Dendritic cell treated with granulocyte-macrophage colony-stimulating factor and Interleukin-4, amounts not matched to agents 40 ng/mL and 50 ng/mL, for 4 days (primary cell): ENCODE measurements at regions not wholly inside any gene's neighbourhood (a gene's known extent, or its start where the extent isn't known, plus 50 kb on each side); places are given as distances from the start of the nearest gene placed in this dataset.
"Not testable (repeated sequence)": the region's sequence is repeated elsewhere in the genome, so short reads cannot be mapped to it uniquely, and the experiment has no call there.

Source experiments
- H3K27ac Mint-ChIP-seq: one replicate; pipeline ENCODE4 v1.8.0; 2022; ENCODE audit warnings: mild to moderate bottlenecking, mixed read lengths
- H3K27me3 Mint-ChIP-seq: one replicate; pipeline ENCODE4 v1.8.0; 2022; ENCODE audit warnings: mild to moderate bottlenecking, mixed read lengths
- H3K36me3 Mint-ChIP-seq: one replicate; pipeline ENCODE4 v1.8.0; 2022; ENCODE audit warnings: low read depth, mixed read lengths
- H3K4me1 Mint-ChIP-seq: one replicate; pipeline ENCODE4 v1.8.0; 2022; ENCODE audit warnings: low read depth, mixed read lengths
- H3K4me3 Mint-ChIP-seq: one replicate; pipeline ENCODE4 v1.8.0; 2022; ENCODE audit warnings: mild to moderate bottlenecking, moderate library complexity, mixed read lengths
- H3K9me3 Mint-ChIP-seq: one replicate; pipeline ENCODE4 v1.8.0; 2022; ENCODE audit warnings: mixed read lengths
- intact Hi-C: fragments of 100-400 bp; cut with micrococcal nuclease; formaldehyde crosslinking; loops from one replicate; pipeline ENCODE4 v1.15.0; 2022

DNA sequence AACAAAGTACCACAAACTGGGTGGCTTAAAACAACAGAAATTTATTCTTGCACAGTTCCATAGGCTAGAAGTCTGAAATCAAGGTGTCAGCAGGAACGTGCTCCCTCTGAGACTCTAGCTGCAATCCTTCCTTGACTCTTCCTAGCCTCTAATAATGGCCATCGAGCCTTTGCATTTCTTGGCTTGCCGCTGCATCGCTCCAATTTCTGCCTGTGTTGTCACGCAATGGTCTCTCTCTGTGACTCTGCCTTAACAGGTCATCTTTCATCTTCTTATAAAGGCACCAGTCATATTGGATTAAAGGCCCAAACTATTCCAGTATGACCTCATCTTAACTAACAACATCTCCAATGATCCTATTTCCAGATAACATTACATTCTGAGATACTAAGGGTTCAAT is 61.0 kb upstream of the FNDC3B start:
- Mint-ChIP-seq H3K4me3 (no peak overlapping the region), H3K27ac (no peak overlapping the region), H3K9me3 (no peaks in the 10 kb centered on the region), H3K36me3 (no peaks in the 10 kb centered on the region), H3K27me3 (no peaks in the 10 kb centered on the region), H3K4me1 (peaks cover 38% of the 10 kb centered on the region)
- intact Hi-C loops: loop anchor here (5.0 kb wide), 1 partner anchor 36 kb away; no protein-coding TSS in a partner anchor

DNA sequence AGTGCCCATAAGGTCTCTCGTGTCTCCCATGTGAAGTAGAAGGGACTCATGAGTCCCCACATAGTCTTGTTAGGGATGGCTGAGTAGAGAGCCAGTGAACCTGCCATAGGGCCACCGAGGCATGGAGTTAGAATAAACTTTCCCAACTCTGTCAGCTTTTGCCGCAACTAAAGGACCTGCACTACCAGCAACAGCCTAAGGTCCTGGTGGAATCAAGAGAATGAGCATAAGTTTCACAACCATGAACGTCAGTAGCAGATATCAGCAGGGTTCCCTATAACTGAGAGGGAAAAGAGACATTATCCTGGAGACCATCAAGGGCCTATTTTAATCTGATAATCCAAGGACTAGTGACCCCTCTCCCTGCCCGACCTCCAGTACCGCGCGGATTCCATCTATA is 60.3 kb upstream of the FNDC3B start:
- H3K4me1 Mint-ChIP-seq: peaks cover 38% of the 10 kb centered on the region
- no peak overlapping the region for H3K4me3 Mint-ChIP-seq
- no peak overlapping the region for H3K27ac Mint-ChIP-seq
- no peaks in the 10 kb centered on the region for H3K27me3 Mint-ChIP-seq
- intact Hi-C loops: loop anchor here (5.0 kb wide), 1 partner anchor 37 kb away; no protein-coding TSS in a partner anchor
- H3K36me3 Mint-ChIP-seq: no peaks in the 10 kb centered on the region
- no peaks in the 10 kb centered on the region for H3K9me3 Mint-ChIP-seq

DNA sequence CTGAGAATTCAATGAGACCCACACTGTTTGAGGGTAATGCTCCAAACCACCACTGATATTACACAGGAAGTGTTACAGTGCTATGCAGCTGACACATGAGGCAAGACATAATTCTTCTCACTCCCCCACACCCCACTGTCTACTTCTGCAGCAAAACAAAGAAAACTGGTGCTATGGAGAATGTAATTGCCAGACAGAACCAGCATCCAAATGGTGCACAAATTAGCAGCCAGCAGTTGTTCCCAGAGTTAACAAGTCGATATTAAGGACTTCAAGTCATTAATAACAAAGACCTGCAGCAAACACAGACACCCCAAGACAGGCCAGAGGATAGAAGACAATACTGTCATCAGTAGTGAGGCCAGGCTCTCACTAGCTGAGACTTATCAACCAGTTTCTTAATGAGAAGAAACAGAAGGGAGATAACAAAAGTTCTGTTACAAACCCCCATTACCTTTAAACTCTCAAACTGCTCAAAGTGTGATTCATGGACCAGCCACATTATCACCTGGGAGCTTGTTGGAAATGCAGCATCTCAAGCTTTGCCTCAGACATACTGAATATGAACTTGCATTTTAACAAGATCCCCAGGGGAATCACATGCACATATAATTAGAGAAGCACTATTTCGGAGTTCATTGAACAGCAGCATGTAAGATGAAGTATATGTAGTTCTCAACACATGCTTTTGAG is 58.7 kb upstream of the FNDC3B start:
- no peaks in the 10 kb centered on the region for H3K9me3 Mint-ChIP-seq
- intact Hi-C loops: no loop called here
- no peak overlapping the region for H3K27ac Mint-ChIP-seq
- no peaks in the 10 kb centered on the region for H3K36me3 Mint-ChIP-seq
- no peaks in the 10 kb centered on the region for H3K27me3 Mint-ChIP-seq
- peaks cover 52% of the 10 kb centered on the region for H3K4me1 Mint-ChIP-seq
- no peak overlapping the region for H3K4me3 Mint-ChIP-seq

DNA sequence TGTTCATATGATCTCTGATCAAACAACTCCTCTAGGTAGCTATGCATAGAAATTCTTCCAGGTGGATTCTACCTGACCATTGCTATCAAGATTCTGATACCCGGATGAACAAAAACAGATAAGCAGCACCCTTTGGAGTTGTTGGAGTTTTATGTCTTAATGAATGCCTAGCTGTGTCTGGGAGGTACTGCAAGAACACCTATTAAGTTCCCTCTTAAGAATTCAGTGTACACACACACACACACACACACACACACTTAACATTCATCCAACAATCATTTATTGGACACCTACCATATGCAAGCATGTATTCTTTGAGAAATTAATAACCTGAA is 58.1 kb upstream of the FNDC3B start:
- intact Hi-C loops: no loop called here
- Mint-ChIP-seq H3K4me3 (no peak overlapping the region), H3K27ac (no peak overlapping the region), H3K9me3 (no peaks in the 10 kb centered on the region), H3K36me3 (no peaks in the 10 kb centered on the region), H3K27me3 (no peaks in the 10 kb centered on the region), H3K4me1 (peaks cover 57% of the 10 kb centered on the region)

DNA sequence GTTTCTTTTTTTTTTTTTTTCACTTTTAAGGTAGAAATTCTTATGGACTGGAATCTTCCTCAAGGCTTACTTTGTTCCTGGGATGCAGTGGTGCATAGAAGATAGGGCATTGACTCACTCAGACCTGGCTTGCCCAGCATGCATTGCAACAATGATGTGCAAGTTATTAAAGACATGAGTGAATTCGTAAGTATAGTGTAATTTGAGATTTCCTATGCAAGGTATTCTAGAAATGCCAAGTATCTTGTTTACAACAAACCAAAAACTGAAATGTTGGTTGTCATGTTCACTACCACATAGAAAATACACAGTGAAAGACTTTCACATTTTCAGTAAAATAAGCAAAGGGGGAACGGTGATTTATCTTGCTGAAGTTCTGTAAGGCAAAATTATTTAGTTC is 56.5 kb upstream of the FNDC3B start:
- no peaks in the 10 kb centered on the region for H3K9me3 Mint-ChIP-seq
- no peaks in the 10 kb centered on the region for H3K27me3 Mint-ChIP-seq
- intact Hi-C loops: no loop called here
- H3K36me3 Mint-ChIP-seq: no peaks in the 10 kb centered on the region
- H3K4me1 Mint-ChIP-seq: peaks cover 53% of the 10 kb centered on the region
- no peak overlapping the region for H3K4me3 Mint-ChIP-seq
- H3K27ac Mint-ChIP-seq: no peak overlapping the region

DNA sequence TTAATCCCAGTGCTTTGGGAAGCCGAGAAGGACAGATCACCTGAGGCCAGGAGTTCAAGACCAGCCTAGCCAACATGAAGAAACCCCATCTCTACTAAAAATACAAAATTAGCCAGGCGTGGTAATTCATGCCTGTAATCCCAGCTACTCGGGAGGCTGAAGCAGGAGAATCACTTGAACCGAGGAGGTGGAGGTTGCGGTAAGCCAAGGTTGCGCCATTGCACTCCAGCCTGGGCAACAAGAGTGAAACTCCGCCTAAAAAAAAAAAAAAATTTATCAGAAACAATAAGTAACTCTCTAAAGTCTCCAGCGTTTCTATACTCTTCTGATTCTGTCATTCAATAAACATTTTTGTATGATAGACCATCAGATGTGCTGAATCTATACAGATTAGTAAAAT is 55.7 kb upstream of the FNDC3B start:
- H3K4me1 Mint-ChIP-seq: peaks cover 45% of the 10 kb centered on the region
- H3K27me3 Mint-ChIP-seq, H3K27ac Mint-ChIP-seq, H3K4me3 Mint-ChIP-seq, H3K36me3 Mint-ChIP-seq, intact Hi-C loops, H3K9me3 Mint-ChIP-seq: not testable (repeated sequence)

DNA sequence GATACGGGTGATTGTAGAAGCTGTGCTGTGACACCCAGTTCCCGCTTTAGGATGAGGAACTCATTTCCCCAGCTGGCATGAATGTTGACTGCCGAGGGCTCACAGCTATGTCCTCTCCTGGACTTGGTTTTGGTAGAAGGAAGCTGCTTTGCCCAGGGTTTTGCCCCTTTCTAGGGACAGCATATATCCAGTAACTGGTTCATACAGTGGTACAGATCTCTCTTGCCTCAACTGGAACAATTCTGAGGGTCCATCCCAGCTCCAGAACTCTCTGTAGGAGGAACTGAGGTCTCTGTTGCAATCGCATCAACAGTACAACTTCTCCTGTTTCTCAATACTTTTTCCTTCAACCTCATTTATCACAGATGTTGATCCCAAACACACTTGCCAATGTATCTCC is 54.5 kb upstream of the FNDC3B start:
- H3K9me3 Mint-ChIP-seq: peaks cover under 1% of the 10 kb centered on the region
- H3K27me3 Mint-ChIP-seq: no peaks in the 10 kb centered on the region
- H3K36me3 Mint-ChIP-seq: no peaks in the 10 kb centered on the region
- H3K27ac Mint-ChIP-seq: peak overlapping the region; percentile 80
- H3K4me3 Mint-ChIP-seq: no peak overlapping the region
- H3K4me1 Mint-ChIP-seq: peaks cover 38% of the 10 kb centered on the region
- intact Hi-C loops: no loop called here

DNA sequence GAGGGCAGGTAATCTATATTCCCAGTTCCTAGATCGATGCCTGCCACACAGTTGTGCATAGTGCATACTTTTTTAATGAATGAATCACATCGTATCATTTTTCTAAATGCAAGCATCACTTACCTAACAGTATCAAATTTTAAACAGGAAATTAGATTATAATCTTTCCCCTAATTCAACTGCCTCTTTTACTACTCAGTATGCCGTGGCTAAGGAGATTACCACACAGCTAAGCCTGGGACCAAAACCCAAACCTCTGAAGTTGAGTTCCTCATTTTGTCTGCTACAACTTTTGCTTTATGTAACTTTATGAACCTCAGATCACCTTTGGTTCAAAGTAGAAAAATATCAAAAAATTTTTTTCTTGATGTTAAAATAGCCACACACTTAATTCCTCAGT is 53.2 kb upstream of the FNDC3B start:
- intact Hi-C loops: no loop called here
- Mint-ChIP-seq H3K4me3 (no peak overlapping the region), H3K9me3 (peaks cover 8% of the 10 kb centered on the region), H3K27me3 (no peaks in the 10 kb centered on the region), H3K36me3 (no peaks in the 10 kb centered on the region), H3K4me1 (peaks cover 26% of the 10 kb centered on the region), H3K27ac (no peak overlapping the region)

DNA sequence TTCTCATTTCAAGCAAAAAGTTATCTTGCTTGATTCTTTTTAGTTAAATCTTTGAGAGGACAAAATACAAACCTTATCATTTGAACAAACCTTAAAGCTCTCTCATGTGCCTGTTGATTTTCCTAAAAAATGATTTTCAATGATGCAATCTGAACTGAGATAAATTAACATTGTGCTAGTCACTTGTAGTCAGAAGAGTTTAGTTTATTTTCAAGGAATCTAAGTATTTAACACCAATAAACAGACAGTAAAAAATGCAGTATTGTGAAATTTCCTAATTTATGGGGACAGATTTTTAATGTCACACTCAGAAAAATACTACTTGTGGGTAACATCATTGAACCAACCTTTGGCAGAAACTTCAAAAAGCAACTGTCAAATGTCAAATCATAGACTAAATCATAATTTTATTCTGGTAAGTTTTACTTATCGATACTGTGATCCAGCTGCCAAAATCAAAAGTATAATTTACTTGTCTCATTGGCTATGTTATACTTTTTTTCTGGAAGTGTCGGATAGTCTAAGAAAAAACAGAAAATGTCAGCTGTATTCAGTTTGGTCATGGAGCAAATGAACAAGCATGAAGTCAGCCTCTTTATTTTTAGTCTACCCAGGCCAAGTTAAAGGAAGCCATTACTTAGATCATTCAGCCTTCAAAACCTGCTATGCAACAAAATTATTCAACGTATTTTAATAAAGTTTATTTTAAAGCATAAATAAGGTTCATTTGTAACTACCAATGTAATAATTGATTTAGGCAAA is 52.4 kb upstream of the FNDC3B start:
- Mint-ChIP-seq H3K36me3 (no peaks in the 10 kb centered on the region), H3K27me3 (no peaks in the 10 kb centered on the region), H3K9me3 (peaks cover 8% of the 10 kb centered on the region), H3K4me1 (peaks cover 20% of the 10 kb centered on the region), H3K4me3 (no peak overlapping the region), H3K27ac (no peak overlapping the region)
- intact Hi-C loops: no loop called here
